ENCODE measurements at regions not wholly inside any gene's neighbourhood (a gene's known extent, or its start where the extent isn't known, plus 50 kb on each side); places are given as distances from the start of the nearest gene placed in this dataset.

GRCh38 chr5:40071870-40072269 lies 607.8 kb upstream of the PTGER4 start:
- intact Hi-C loops (cut with DNase I; ENCODE audit: low total_unique reads) = no loop called here
- Histone ChIP-seq H3K4me3 (no peak overlapping the region), H3K4me1 (no peaks in the 10 kb centered on the region), H3K9me3 (no peaks in the 10 kb centered on the region), H3K27ac (no peak overlapping the region), H3K36me3 (ENCODE audit: low read depth, missing control alignments) (no peaks in the 10 kb centered on the region), H3K27me3 (no peaks in the 10 kb centered on the region)
- TF ChIP-seq, protein P1, sequence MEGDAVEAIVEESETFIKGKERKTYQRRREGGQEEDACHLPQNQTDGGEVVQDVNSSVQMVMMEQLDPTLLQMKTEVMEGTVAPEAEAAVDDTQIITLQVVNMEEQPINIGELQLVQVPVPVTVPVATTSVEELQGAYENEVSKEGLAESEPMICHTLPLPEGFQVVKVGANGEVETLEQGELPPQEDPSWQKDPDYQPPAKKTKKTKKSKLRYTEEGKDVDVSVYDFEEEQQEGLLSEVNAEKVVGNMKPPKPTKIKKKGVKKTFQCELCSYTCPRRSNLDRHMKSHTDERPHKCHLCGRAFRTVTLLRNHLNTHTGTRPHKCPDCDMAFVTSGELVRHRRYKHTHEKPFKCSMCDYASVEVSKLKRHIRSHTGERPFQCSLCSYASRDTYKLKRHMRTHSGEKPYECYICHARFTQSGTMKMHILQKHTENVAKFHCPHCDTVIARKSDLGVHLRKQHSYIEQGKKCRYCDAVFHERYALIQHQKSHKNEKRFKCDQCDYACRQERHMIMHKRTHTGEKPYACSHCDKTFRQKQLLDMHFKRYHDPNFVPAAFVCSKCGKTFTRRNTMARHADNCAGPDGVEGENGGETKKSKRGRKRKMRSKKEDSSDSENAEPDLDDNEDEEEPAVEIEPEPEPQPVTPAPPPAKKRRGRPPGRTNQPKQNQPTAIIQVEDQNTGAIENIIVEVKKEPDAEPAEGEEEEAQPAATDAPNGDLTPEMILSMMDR (IDR thresholded peaks at IDR 0.05) = no peak
- no peak for TF ChIP-seq POLR2A (IDR thresholded peaks at IDR 0.05)
- DNase-seq = no peak

- H3K4me1 ChIP-seq = no peaks in the 10 kb centered on the region
- TF ChIP-seq POLR2A (IDR thresholded peaks at IDR 0.05) = no peak
- WGBS, 2 donors = 69 to 76% methylated on average over 22 of the region's 22 CpGs
- H3K36me3 ChIP-seq (ENCODE audit: low read depth, missing control alignments) = no peaks in the 10 kb centered on the region
- no peaks in the 10 kb centered on the region for H3K9me3 ChIP-seq
- no peak overlapping the region for H3K27ac ChIP-seq
- no peaks in the 10 kb centered on the region for H3K27me3 ChIP-seq
- H3K4me3 ChIP-seq = peak overlapping the region in 1 of 2 donors; percentile 35
- intact Hi-C loops (cut with DNase I; ENCODE audit: low total_unique reads) = no loop called here
- peak; percentile 14 for DNase-seq
These were observed 613.1 kb upstream of the PTGER4 start for GRCh38 chr5:40066616-40067015.

DNA sequence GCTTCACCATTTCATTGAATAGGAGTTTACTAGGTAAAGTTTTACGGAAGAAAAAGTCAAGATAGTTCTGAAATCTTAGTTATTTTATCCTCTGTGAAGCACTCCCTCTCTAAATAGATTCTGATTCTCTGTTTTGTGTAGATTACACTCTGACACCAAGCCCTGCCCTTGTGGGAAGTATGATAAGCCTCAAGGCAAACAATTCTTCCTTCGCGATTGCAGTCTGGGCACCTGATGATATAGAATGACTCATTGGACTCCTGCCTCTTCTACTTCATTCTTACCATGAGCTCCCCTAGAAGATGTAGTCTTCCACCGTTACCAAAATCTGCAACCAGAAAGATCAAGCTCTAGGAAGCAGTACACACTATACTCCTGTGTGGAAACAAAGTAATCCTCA lies 626.9 kb upstream of the PTGER4 start:
- intact Hi-C loops (cut with DNase I; ENCODE audit: low total_unique reads) = no loop called here
- Histone ChIP-seq H3K4me3 (no peak overlapping the region), H3K36me3 (ENCODE audit: low read depth, missing control alignments) (no peaks in the 10 kb centered on the region), H3K9me3 (no peaks in the 10 kb centered on the region), H3K4me1 (no peaks in the 10 kb centered on the region), H3K27me3 (no peaks in the 10 kb centered on the region), H3K27ac (no peak overlapping the region)
- TF ChIP-seq POLR2A (IDR thresholded peaks at IDR 0.05) = no peak
- TF ChIP-seq, protein P1 (IDR thresholded peaks at IDR 0.05) = no peak
- WGBS, 2 donors = 79 to 86% methylated on average over 4 of the region's 4 CpGs
- no peak for DNase-seq

DNA sequence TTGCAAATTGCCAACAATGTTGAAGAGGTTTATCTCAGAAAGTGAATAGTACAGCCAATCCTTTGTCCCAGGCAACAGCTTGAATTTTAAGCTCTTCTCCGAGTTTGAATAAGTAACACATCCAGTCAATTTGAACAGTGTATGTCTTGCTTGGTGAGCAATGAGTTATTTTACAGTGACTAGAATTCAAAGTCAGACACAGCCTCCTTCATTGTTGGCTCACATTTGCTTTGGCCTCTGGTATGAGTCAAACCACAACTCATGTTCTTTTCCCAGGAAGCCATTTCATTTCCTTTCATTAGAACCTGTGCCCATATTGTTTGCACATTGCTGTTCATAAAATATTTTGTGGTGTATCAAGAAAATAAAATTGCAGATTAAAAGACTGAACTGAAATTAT lies 622.0 kb upstream of the DAB2 start:
- 70 to 75% methylated on average over 1 of the region's 1 CpG for WGBS, 2 donors
- Histone ChIP-seq H3K27ac (no peak overlapping the region), H3K4me3 (no peak overlapping the region), H3K9me3 (no peaks in the 10 kb centered on the region), H3K27me3 (no peaks in the 10 kb centered on the region), H3K36me3 (ENCODE audit: low read depth, missing control alignments) (no peaks in the 10 kb centered on the region), H3K4me1 (no peaks in the 10 kb centered on the region)
- DNase-seq = no peak
- intact Hi-C loops (cut with DNase I; ENCODE audit: low total_unique reads) = no loop called here
- TF ChIP-seq, protein P1 (IDR thresholded peaks at IDR 0.05) = no peak
- TF ChIP-seq POLR2A (IDR thresholded peaks at IDR 0.05) = no peak

GRCh38 chr5:40045429-40045828 lies 620.6 kb upstream of the DAB2 start:
- WGBS, 2 donors = 78 to 85% methylated on average over 3 of the region's 3 CpGs
- H3K4me3 ChIP-seq = no peak overlapping the region
- no peak overlapping the region for H3K27ac ChIP-seq
- H3K4me1 ChIP-seq = no peaks in the 10 kb centered on the region
- TF ChIP-seq, protein P1 (IDR thresholded peaks at IDR 0.05) = no peak
- TF ChIP-seq POLR2A (IDR thresholded peaks at IDR 0.05) = no peak
- H3K27me3 ChIP-seq = no peaks in the 10 kb centered on the region
- no peaks in the 10 kb centered on the region for H3K9me3 ChIP-seq
- intact Hi-C loops (cut with DNase I; ENCODE audit: low total_unique reads) = no loop called here
- H3K36me3 ChIP-seq (ENCODE audit: low read depth, missing control alignments) = no peaks in the 10 kb centered on the region
- DNase-seq = no peak

Data from testis (tissue), 2 donors.